ENCODE measurements at regions not wholly inside any gene's neighbourhood (a gene's known extent, or its start where the extent isn't known, plus 50 kb on each side); places are given as distances from the start of the nearest gene placed in this dataset.

- TF ChIP-seq TCF12 (IDR thresholded peaks at IDR 0.05; ENCODE audit: low read depth) (no peak), EP300 (IDR thresholded peaks at IDR 0.05; ENCODE audit: borderline replicate concordance) (no peak), MAX (IDR thresholded peaks at IDR 0.05) (no peak), NFIC (IDR thresholded peaks at IDR 0.05) (no peak), EGR1 (IDR thresholded peaks at IDR 0.05) (no peak), FOXM1 (IDR thresholded peaks at IDR 0.05; ENCODE audit: borderline replicate concordance, low read depth) (no peak), CREB1 (IDR thresholded peaks at IDR 0.05; ENCODE audit: low read depth) (no peak), TEAD4 (IDR thresholded peaks at IDR 0.05) (no peak)
- TF ChIP-seq, protein P1, sequence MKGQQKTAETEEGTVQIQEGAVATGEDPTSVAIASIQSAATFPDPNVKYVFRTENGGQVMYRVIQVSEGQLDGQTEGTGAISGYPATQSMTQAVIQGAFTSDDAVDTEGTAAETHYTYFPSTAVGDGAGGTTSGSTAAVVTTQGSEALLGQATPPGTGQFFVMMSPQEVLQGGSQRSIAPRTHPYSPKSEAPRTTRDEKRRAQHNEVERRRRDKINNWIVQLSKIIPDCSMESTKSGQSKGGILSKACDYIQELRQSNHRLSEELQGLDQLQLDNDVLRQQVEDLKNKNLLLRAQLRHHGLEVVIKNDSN (IDR thresholded peaks at IDR 0.05), result no peak
Observed at GRCh38 chr7:52565974-52566373, 469.5 kb upstream of the POM121L12 start.

Data from Ishikawa (cell line).